ENCODE measurements at regions not wholly inside any gene's neighbourhood (a gene's known extent, or its start where the extent isn't known, plus 50 kb on each side); places are given as distances from the start of the nearest gene placed in this dataset.

GRCh38 chr10:2230478-2230877 lies 493.2 kb upstream of the ADARB2 start:
- H3K4me2 ChIP-seq (ENCODE audit: low read length) = no peak overlapping the region
- H3F3A ChIP-seq (ENCODE audit: low read length, unreplicated experiment) = no peaks in the 10 kb centered on the region
- intact Hi-C loops (cut with micrococcal nuclease) = no loop called here
- no peaks in the 10 kb centered on the region for H3K9me3 ChIP-seq (ENCODE audit: low read length)
- DNase-seq = no peak
- ChIA-PET POLR2A (ENCODE audit: unreplicated experiment) (no interaction called here), CTCF (no interaction called here)
- no peaks in the 10 kb centered on the region for H3K27me3 ChIP-seq (ENCODE audit: low read length)
- BruUV-seq (replicated peaks) = no TSS peak
- no peaks in the 10 kb centered on the region for H3K79me2 ChIP-seq (ENCODE audit: low read length)
- no peaks in the 10 kb centered on the region for H3K36me3 ChIP-seq (ENCODE audit: low read depth, low read length)
- no peaks in the 10 kb centered on the region for H3K9me2 ChIP-seq (replicated peaks; ENCODE audit: low read length)
- no peak overlapping the region for H2AFZ ChIP-seq (ENCODE audit: low read length)
- H3K27ac ChIP-seq (ENCODE audit: low read length) = no peak overlapping the region
- TF ChIP-seq CTCF (conservative IDR thresholded peaks at IDR 0.05; ENCODE audit: low read depth, low read length) = no peak
- TF ChIP-seq EZH2 (IDR thresholded peaks at IDR 0.05; ENCODE audit: low read length, unreplicated experiment) = no peak
- TF ChIP-seq EZH2phosphoT487 (IDR thresholded peaks at IDR 0.05; ENCODE audit: borderline replicate concordance, low read length) = no peak
- ATAC-seq = no peak
- no peak overlapping the region for H3K4me3 ChIP-seq (ENCODE audit: low read length)
- no peaks in the 10 kb centered on the region for H4K20me1 ChIP-seq (ENCODE audit: low read length)
- no peak overlapping the region for H3K9ac ChIP-seq (ENCODE audit: low read length)
- no peaks in the 10 kb centered on the region for H3K4me1 ChIP-seq (ENCODE audit: insufficient read depth, low read length)

- Histone ChIP-seq H3K9ac (ENCODE audit: low read length) (no peak overlapping the region), H3K9me3 (ENCODE audit: low read length) (no peaks in the 10 kb centered on the region), H3K79me2 (ENCODE audit: low read length) (no peaks in the 10 kb centered on the region), H4K20me1 (ENCODE audit: low read length) (no peaks in the 10 kb centered on the region), H3K4me2 (ENCODE audit: low read length) (no peak overlapping the region), H3K9me2 (replicated peaks; ENCODE audit: low read length) (no peaks in the 10 kb centered on the region), H3K27ac (ENCODE audit: low read length) (no peak overlapping the region), H2AFZ (ENCODE audit: low read length) (no peak overlapping the region), H3K27me3 (ENCODE audit: low read length) (no peaks in the 10 kb centered on the region), H3K4me3 (ENCODE audit: low read length) (no peak overlapping the region), H3K36me3 (ENCODE audit: low read depth, low read length) (no peaks in the 10 kb centered on the region), H3K4me1 (ENCODE audit: insufficient read depth, low read length) (no peaks in the 10 kb centered on the region), H3F3A (ENCODE audit: low read length, unreplicated experiment) (no peaks in the 10 kb centered on the region)
- no peak for DNase-seq
- ChIA-PET POLR2A (ENCODE audit: unreplicated experiment) (no interaction called here), CTCF (no interaction called here)
- intact Hi-C loops (cut with micrococcal nuclease) = no loop called here
- no TSS peak for BruUV-seq (replicated peaks)
- no peak for ATAC-seq
- no peak for TF ChIP-seq CTCF (conservative IDR thresholded peaks at IDR 0.05; ENCODE audit: low read depth, low read length)
- TF ChIP-seq EZH2phosphoT487 (IDR thresholded peaks at IDR 0.05; ENCODE audit: borderline replicate concordance, low read length) = no peak
- no peak for TF ChIP-seq EZH2 (IDR thresholded peaks at IDR 0.05; ENCODE audit: low read length, unreplicated experiment)
Observed at GRCh38 chr10:2228320-2228901, 491.1 kb upstream of the ADARB2 start.

- no peak for ATAC-seq
- H2AFZ ChIP-seq (ENCODE audit: low read length) = no peak overlapping the region
- BruUV-seq (replicated peaks) = no TSS peak
Observed at GRCh38 chr10:2225609-2226008, 488.3 kb upstream of the ADARB2 start.

More at GRCh38 chr10:2225609-2226008, 488.3 kb upstream of the ADARB2 start:
- no peak for TF ChIP-seq EZH2 (IDR thresholded peaks at IDR 0.05; ENCODE audit: low read length, unreplicated experiment)
- no peak for TF ChIP-seq CTCF (conservative IDR thresholded peaks at IDR 0.05; ENCODE audit: low read depth, low read length)
- no peak for TF ChIP-seq EZH2phosphoT487 (IDR thresholded peaks at IDR 0.05; ENCODE audit: borderline replicate concordance, low read length)
- no peaks in the 10 kb centered on the region for H4K20me1 ChIP-seq (ENCODE audit: low read length)
- no peaks in the 10 kb centered on the region for H3K36me3 ChIP-seq (ENCODE audit: low read depth, low read length)
- no peaks in the 10 kb centered on the region for H3K9me2 ChIP-seq (replicated peaks; ENCODE audit: low read length)
- no peaks in the 10 kb centered on the region for H3K9me3 ChIP-seq (ENCODE audit: low read length)
- no peaks in the 10 kb centered on the region for H3K4me1 ChIP-seq (ENCODE audit: insufficient read depth, low read length)
- no peak overlapping the region for H3K9ac ChIP-seq (ENCODE audit: low read length)
- H3K4me2 ChIP-seq (ENCODE audit: low read length) = no peak overlapping the region
- CTCF ChIA-PET = no interaction called here
- no peaks in the 10 kb centered on the region for H3K79me2 ChIP-seq (ENCODE audit: low read length)
- no peaks in the 10 kb centered on the region for H3F3A ChIP-seq (ENCODE audit: low read length, unreplicated experiment)
- POLR2A ChIA-PET (ENCODE audit: unreplicated experiment) = no interaction called here
- intact Hi-C loops (cut with micrococcal nuclease) = no loop called here
- H3K4me3 ChIP-seq (ENCODE audit: low read length) = no peak overlapping the region
- H3K27me3 ChIP-seq (ENCODE audit: low read length) = no peaks in the 10 kb centered on the region
- no peak overlapping the region for H3K27ac ChIP-seq (ENCODE audit: low read length)
- no peak for DNase-seq

Measured in PC-3 (cell line).